ENCODE measurements at regions not wholly inside any gene's neighbourhood (a gene's known extent, or its start where the extent isn't known, plus 50 kb on each side); places are given as distances from the start of the nearest gene placed in this dataset.

DNA sequence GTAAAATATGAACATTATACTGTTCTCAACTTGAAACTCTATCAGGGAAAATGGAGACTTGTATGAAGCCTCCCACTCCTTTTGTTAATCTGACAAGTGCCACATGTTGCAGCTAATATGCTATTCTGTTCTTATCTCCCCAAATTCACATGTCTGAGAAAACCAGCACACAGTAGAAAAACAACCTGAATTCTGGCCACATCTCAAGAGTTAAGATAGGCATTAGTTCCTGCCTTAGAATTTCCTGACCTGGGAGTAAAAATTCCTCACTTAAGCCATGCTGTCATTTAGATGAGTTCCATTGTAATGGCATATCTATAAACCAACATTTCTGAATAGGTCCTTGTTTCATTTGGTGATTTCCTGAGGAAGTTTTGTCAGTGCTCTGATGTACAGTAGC, 1098.5 kb downstream of the EFNB2 start:
- no peak overlapping the region for H4K8ac ChIP-seq (ENCODE audit: low read depth in 2 of 2, low read length in 2 of 2)
- no peak for DNase-seq
- no TSS peak for BruUV-seq (replicated peaks)
- no peak overlapping the region for H2AK9ac ChIP-seq (replicated peaks; ENCODE audit: low read depth, low read length, poor library complexity)
- in situ Hi-C loops (cut with MboI; ENCODE audit: low sequenced_read_pairs) (loop anchor here (25.0 kb wide), 1 partner anchor 1100 kb away; the partner anchor contains the start of gene EFNB2), dilution Hi-C loops (cut with HindIII; ENCODE audit: low sequenced_read_pairs, unreplicated experiment) (no loop called here), intact Hi-C loops (cut with micrococcal nuclease) (no loop called here)
- no peak overlapping the region for H3K18ac ChIP-seq (ENCODE audit: low read depth, low read length)
- no peak overlapping the region for H3K4me2 ChIP-seq (ENCODE audit: low read depth, low read length)
- no peaks in the 10 kb centered on the region for H3K36me3 ChIP-seq (ENCODE audit: control insufficient read depth, insufficient read depth, low read length)
- H3K79me1 ChIP-seq (ENCODE audit: low read depth in 1 of 2, low read length in 2 of 2), result no peaks in the 10 kb centered on the region
- no peaks in the 10 kb centered on the region for H3K9me1 ChIP-seq (ENCODE audit: insufficient read depth, low read length)
- ATAC-seq (ENCODE audit: low read depth), result no peak
- TF ChIP-seq NFE2L2 (IDR thresholded peaks at IDR 0.05; ENCODE audit: low read depth, low read length) (no peak), SMC3 (IDR thresholded peaks at IDR 0.05; ENCODE audit: low read depth, low read length) (no peak), MXI1 (IDR thresholded peaks at IDR 0.05; ENCODE audit: borderline replicate concordance, low read depth, low read length) (no peak), MAFK (IDR thresholded peaks at IDR 0.05; ENCODE audit: low read depth, low read length) (no peak), RAD21 (IDR thresholded peaks at IDR 0.05; ENCODE audit: low read length) (no peak), MAZ (IDR thresholded peaks at IDR 0.05; ENCODE audit: borderline replicate concordance, low read depth, low read length) (no peak), BHLHE40 (IDR thresholded peaks at IDR 0.05; ENCODE audit: low read depth, low read length) (no peak), FOS (IDR thresholded peaks at IDR 0.05; ENCODE audit: low read depth, low read length) (no peak), RFX5 (IDR thresholded peaks at IDR 0.05; ENCODE audit: low read depth, low read length) (no peak)
- TF ChIP-seq, protein P1, sequence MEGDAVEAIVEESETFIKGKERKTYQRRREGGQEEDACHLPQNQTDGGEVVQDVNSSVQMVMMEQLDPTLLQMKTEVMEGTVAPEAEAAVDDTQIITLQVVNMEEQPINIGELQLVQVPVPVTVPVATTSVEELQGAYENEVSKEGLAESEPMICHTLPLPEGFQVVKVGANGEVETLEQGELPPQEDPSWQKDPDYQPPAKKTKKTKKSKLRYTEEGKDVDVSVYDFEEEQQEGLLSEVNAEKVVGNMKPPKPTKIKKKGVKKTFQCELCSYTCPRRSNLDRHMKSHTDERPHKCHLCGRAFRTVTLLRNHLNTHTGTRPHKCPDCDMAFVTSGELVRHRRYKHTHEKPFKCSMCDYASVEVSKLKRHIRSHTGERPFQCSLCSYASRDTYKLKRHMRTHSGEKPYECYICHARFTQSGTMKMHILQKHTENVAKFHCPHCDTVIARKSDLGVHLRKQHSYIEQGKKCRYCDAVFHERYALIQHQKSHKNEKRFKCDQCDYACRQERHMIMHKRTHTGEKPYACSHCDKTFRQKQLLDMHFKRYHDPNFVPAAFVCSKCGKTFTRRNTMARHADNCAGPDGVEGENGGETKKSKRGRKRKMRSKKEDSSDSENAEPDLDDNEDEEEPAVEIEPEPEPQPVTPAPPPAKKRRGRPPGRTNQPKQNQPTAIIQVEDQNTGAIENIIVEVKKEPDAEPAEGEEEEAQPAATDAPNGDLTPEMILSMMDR (conservative IDR thresholded peaks at IDR 0.05; ENCODE audit: low read depth, low read length), result no peak
- TF ChIP-seq, protein P2, sequence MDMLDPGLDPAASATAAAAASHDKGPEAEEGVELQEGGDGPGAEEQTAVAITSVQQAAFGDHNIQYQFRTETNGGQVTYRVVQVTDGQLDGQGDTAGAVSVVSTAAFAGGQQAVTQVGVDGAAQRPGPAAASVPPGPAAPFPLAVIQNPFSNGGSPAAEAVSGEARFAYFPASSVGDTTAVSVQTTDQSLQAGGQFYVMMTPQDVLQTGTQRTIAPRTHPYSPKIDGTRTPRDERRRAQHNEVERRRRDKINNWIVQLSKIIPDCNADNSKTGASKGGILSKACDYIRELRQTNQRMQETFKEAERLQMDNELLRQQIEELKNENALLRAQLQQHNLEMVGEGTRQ (IDR thresholded peaks at IDR 0.05; ENCODE audit: low read depth, low read length), result no peak
- TF ChIP-seq, protein P3, sequence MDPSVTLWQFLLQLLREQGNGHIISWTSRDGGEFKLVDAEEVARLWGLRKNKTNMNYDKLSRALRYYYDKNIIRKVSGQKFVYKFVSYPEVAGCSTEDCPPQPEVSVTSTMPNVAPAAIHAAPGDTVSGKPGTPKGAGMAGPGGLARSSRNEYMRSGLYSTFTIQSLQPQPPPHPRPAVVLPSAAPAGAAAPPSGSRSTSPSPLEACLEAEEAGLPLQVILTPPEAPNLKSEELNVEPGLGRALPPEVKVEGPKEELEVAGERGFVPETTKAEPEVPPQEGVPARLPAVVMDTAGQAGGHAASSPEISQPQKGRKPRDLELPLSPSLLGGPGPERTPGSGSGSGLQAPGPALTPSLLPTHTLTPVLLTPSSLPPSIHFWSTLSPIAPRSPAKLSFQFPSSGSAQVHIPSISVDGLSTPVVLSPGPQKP (IDR thresholded peaks at IDR 0.05; ENCODE audit: borderline replicate concordance, low read depth, low read length), result no peak
- H3K4me1 ChIP-seq (ENCODE audit: control insufficient read depth, insufficient read depth, low read length), result no peaks in the 10 kb centered on the region
- POLR2A ChIA-PET (ENCODE audit: unreplicated experiment), result no interaction called here
- H2BK20ac ChIP-seq (ENCODE audit: low read depth, low read length), result no peak overlapping the region
- H3K9me3 ChIP-seq (ENCODE audit: control insufficient read depth, insufficient read depth, low read length), result no peaks in the 10 kb centered on the region
- no peak overlapping the region for H4K5ac ChIP-seq (ENCODE audit: low read depth, low read length)
- no peaks in the 10 kb centered on the region for H4K20me1 ChIP-seq (ENCODE audit: insufficient read depth, low read length)
- no peak overlapping the region for H3K23ac ChIP-seq (ENCODE audit: low read depth, low read length)
- H2AFZ ChIP-seq (replicated peaks; ENCODE audit: low read length, poor library complexity), result no peak overlapping the region
- no peak overlapping the region for H3K9ac ChIP-seq (ENCODE audit: low read depth, low read length)
- no peak overlapping the region for H3K4me3 ChIP-seq (ENCODE audit: insufficient read depth, low read depth, low read length)
- no peaks in the 10 kb centered on the region for H3K27me3 ChIP-seq (ENCODE audit: control insufficient read depth, insufficient read depth, low read length)
- H4K91ac ChIP-seq (ENCODE audit: insufficient read depth, low read depth, low read length), result no peak overlapping the region
- no peak overlapping the region for H3K56ac ChIP-seq (ENCODE audit: extremely low read depth, insufficient read depth, low read length)
- CTCF ChIA-PET, result interaction anchor here (0.5 kb wide), 1 partner anchor 176 kb away, joined by 3 read pairs; no protein-coding TSS in a partner anchor
- no peak overlapping the region for H3K27ac ChIP-seq (ENCODE audit: insufficient read depth, low read length)
- H3K14ac ChIP-seq (replicated peaks; ENCODE audit: low read depth, low read length), result no peak overlapping the region
- H2BK15ac ChIP-seq (ENCODE audit: low read depth, low read length), result no peak overlapping the region
- no peak overlapping the region for H2AK5ac ChIP-seq (ENCODE audit: low read depth, low read length)
- no peak overlapping the region for H2BK5ac ChIP-seq (ENCODE audit: low read depth, low read length, poor library complexity, severe bottlenecking)
- no peak overlapping the region for H2BK120ac ChIP-seq (ENCODE audit: low read depth, low read length)
- no peak overlapping the region for H3K4ac ChIP-seq (ENCODE audit: low read depth, low read length)

All from IMR-90 (cell line).